Head of caudate nucleus (tissue), 42 donors: ENCODE measurements at regions not wholly inside any gene's neighbourhood (a gene's known extent, or its start where the extent isn't known, plus 50 kb on each side); places are given as distances from the start of the nearest gene placed in this dataset.

Experiments used
- DNase-seq, 42 donors: peaks; one replicate each; pipeline versions ENCODE4 v3.0.0 to v3.0.0-alpha.2; 2020 to 2021; ENCODE audit warnings: mixed read lengths in 7 of 42
- intact Hi-C: fragments of 100-400 bp; cut with DNase I; formaldehyde crosslinking; loops from one replicate; pipeline ENCODE4 v1.15.0; 2022

GRCh38 chr16:55184052-55184451 is 140.0 kb upstream of the IRX6 start:
- intact Hi-C loops = no loop called here
- DNase-seq = no peak

- DNase-seq = no peak
- intact Hi-C loops = no loop called here
Measured at GRCh38 chr16:55184619-55185018, 139.4 kb upstream of the IRX6 start.

GRCh38 chr16:55189224-55189623 is 134.8 kb upstream of the IRX6 start:
- intact Hi-C loops = no loop called here
- no peak for DNase-seq

GRCh38 chr16:55189682-55190636 is 134.0 kb upstream of the IRX6 start:
- intact Hi-C loops = no loop called here
- no peak for DNase-seq

- no peak for DNase-seq
- intact Hi-C loops = no loop called here
Measured at GRCh38 chr16:55192734-55193133, 131.3 kb upstream of the IRX6 start.

GRCh38 chr16:55203570-55203969 is 120.4 kb upstream of the IRX6 start:
- DNase-seq = no peak
- intact Hi-C loops = no loop called here

GRCh38 chr16:55204069-55204468 is 119.9 kb upstream of the IRX6 start:
- no peak for DNase-seq
- intact Hi-C loops = no loop called here

- intact Hi-C loops = no loop called here
- no peak for DNase-seq
Measured at GRCh38 chr16:55204923-55205322, 119.1 kb upstream of the IRX6 start.

GRCh38 chr16:55207693-55208428 is 116.1 kb upstream of the IRX6 start:
- peak in 5 of 42 donors; percentile 2 to 46 (median 3) for DNase-seq
- intact Hi-C loops = no loop called here

- intact Hi-C loops = no loop called here
- DNase-seq = no peak
Measured at GRCh38 chr16:55209626-55210025, 114.4 kb upstream of the IRX6 start.

GRCh38 chr16:55212791-55213190 is 111.2 kb upstream of the IRX6 start:
- DNase-seq = no peak
- intact Hi-C loops = no loop called here

GRCh38 chr16:55214412-55214811 is 109.6 kb upstream of the IRX6 start:
- DNase-seq = no peak
- intact Hi-C loops = no loop called here

GRCh38 chr16:55214974-55215494 is 109.0 kb upstream of the IRX6 start:
- intact Hi-C loops = no loop called here
- no peak for DNase-seq

- intact Hi-C loops = no loop called here
- no peak for DNase-seq
Measured at GRCh38 chr16:55217392-55217791, 106.6 kb upstream of the IRX6 start.

GRCh38 chr16:55221836-55222235 is 102.2 kb upstream of the IRX6 start:
- intact Hi-C loops = no loop called here
- no peak for DNase-seq

GRCh38 chr16:55222486-55222885 is 101.5 kb upstream of the IRX6 start:
- intact Hi-C loops = no loop called here
- DNase-seq = no peak

- intact Hi-C loops = no loop called here
- no peak for DNase-seq
Measured at GRCh38 chr16:55225972-55226542, 97.9 kb upstream of the IRX6 start.

GRCh38 chr16:55232822-55233221 is 91.2 kb upstream of the IRX6 start:
- intact Hi-C loops = no loop called here
- no peak for DNase-seq

GRCh38 chr16:55233464-55233863 is 90.5 kb upstream of the IRX6 start:
- intact Hi-C loops = no loop called here
- no peak for DNase-seq

GRCh38 chr16:55236655-55237054 is 87.3 kb upstream of the IRX6 start:
- DNase-seq = no peak
- intact Hi-C loops = no loop called here
